ENCODE measurements at regions not wholly inside any gene's neighbourhood (a gene's known extent, or its start where the extent isn't known, plus 50 kb on each side); places are given as distances from the start of the nearest gene placed in this dataset.

DNA sequence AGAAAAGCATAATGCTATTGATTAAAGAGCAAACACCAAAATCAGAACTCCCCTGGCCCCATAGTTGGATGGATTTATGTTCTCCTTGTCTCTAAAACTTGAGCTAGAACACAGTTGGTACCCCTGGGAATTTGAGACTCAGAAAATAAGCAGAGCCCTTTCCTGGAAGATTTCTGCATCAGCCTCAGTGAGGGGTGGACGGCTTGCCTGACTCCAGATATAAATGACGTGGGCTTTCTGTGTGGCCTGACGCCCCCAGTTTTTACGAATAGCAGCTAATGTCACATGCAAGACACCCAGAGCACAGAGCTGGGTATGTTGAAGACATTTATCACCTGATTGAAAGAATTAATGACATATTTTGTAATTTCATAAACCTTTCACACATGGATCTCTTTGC lies 130.8 kb downstream of the TRIM29 start:
- no peak for DNase-seq

DNA sequence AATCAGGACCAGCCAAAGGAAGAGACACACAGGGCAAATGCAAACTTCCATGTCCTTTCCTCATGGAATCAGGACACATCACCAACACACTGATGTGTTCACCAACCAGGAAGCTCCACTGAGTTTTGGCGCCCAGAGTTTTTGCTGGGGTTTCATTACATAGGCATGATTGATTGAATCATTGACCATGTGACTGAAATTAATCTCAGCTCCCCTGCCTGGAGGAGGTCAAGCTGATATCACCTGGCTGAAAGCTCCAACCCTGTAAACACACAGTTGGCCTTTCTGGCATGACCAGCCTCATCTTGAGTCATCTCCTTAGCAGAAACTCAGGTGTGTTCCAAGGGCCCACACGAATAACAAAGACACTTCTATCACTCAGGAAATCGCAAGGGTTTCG lies 133.2 kb downstream of the TRIM29 start:
- WGBS (ENCODE audit: insufficient coverage) = 93% methylated on average over 2 of the region's 4 CpGs

More for the DNA sequence above, 130.8 kb downstream of the TRIM29 start:
- H3K4me1 ChIP-seq (ENCODE audit: control extremely low read depth in 1 of 4, control insufficient read depth in 4 of 4, insufficient read depth in 4 of 4, low read length in 3 of 4) = no peaks in the 10 kb centered on the region
- H3K36me3 ChIP-seq (ENCODE audit: control insufficient read depth in 4 of 4, insufficient read depth in 4 of 4, low read length in 3 of 4) = no peaks in the 10 kb centered on the region
- H3K4me3 ChIP-seq (ENCODE audit: control insufficient read depth in 1 of 7, extremely low read depth in 1 of 7, insufficient read depth in 4 of 7, low read depth in 2 of 7, low read length in 6 of 7) = no peak overlapping the region
- H3K27me3 ChIP-seq (replicated peaks in 2 of 5; ENCODE audit: control insufficient read depth in 4 of 5, insufficient read depth in 5 of 5, low read length in 4 of 5) = peaks cover 3 to 27% (median 10%) of the 10 kb centered on the region in 5 experiments
- no peak overlapping the region for H3K27ac ChIP-seq (ENCODE audit: insufficient read depth in 1 of 2, low read depth in 1 of 2, low read length in 2 of 2, poor library complexity in 1 of 2, severe bottlenecking in 2 of 2)
- POLR2A ChIA-PET = no interaction called here
- CTCF ChIA-PET = no interaction called here
- 100% methylated on average over 1 of the region's 4 CpGs for whole genome bisulfite sequencing (ENCODE audit: insufficient coverage)
- no peaks in the 10 kb centered on the region for H3K9me3 ChIP-seq (ENCODE audit: control extremely low read depth in 1 of 5, control insufficient read depth in 4 of 5, insufficient read depth in 2 of 5, low read depth in 1 of 5, low read length in 4 of 5)

DNA sequence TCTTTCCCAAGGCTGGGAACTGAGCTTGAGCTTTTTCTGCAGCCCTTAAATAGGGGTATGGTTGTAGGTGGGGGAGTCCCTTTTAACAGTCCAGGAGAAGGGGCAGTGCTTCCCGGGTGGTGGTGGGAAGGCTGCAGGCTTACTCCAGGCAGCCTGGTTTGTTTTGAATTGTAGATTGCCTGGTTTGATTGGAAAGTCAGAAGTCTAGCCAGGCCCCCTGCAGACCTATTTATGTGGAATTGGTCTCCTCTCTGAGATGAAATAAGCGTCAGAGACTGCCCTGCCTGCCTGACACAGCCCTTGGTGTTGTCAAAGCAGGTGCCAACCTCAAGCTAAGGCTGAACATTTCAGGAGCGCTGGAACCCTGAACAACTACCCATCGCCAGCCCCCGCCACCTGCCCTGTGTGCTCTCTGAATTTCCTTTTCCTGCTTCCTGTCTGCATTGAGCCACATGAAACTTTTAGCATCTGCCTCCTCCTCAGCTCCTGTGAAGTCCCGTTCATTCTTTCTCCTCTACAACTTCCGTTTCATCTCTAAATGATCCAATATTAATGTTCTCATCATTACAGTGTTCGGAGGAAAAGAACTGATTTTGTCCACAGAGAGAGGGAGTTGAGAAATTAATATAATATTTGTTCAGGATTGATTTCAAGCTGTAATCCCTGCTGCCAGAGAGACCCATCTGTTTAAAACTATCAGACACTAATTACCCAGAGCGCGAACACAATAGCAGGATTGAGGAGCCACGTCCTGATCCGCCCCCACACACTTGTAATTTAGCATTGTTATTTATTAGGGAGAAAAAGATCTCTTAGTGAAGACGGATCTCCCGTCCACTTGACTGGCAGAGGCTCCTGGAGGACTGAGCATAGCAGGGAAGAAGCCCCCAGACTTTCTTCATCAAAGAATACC lies 136.5 kb downstream of the TRIM29 start:
- Histone ChIP-seq H3K36me3 (ENCODE audit: control insufficient read depth in 4 of 4, insufficient read depth in 4 of 4, low read length in 3 of 4) (no peaks in the 10 kb centered on the region), H3K4me3 (ENCODE audit: control insufficient read depth in 1 of 7, extremely low read depth in 1 of 7, insufficient read depth in 4 of 7, low read depth in 2 of 7, low read length in 6 of 7) (no peak overlapping the region), H3K9me3 (ENCODE audit: control extremely low read depth in 1 of 5, control insufficient read depth in 4 of 5, insufficient read depth in 2 of 5, low read depth in 1 of 5, low read length in 4 of 5) (peaks cover 0 to 4% (median 0%) of the 10 kb centered on the region in 5 experiments), H3K27me3 (replicated peaks in 2 of 5; ENCODE audit: control insufficient read depth in 4 of 5, insufficient read depth in 5 of 5, low read length in 4 of 5) (peaks cover 0 to 20% (median 4%) of the 10 kb centered on the region in 5 experiments), H3K27ac (ENCODE audit: insufficient read depth in 1 of 2, low read depth in 1 of 2, low read length in 2 of 2, poor library complexity in 1 of 2, severe bottlenecking in 2 of 2) (no peak overlapping the region), H3K4me1 (ENCODE audit: control extremely low read depth in 1 of 4, control insufficient read depth in 4 of 4, insufficient read depth in 4 of 4, low read length in 3 of 4) (peaks cover 0 to 3% (median 0%) of the 10 kb centered on the region in 4 experiments)
- DNase-seq = no peak
- CTCF ChIA-PET = interaction anchor here (0.7 to 1.4 kb wide), 2 partner anchors 10 to 114 kb away, joined by 3 to 4 read pairs; no protein-coding TSS in a partner anchor
- POLR2A ChIA-PET = interaction anchor here (1.2 kb wide), 1 partner anchor 1923 kb away, joined by 4 read pairs; no protein-coding TSS in a partner anchor
- WGBS (ENCODE audit: insufficient coverage) = 37% methylated on average over 5 of the region's 14 CpGs

More for the DNA sequence above, 133.2 kb downstream of the TRIM29 start:
- H3K36me3 ChIP-seq (ENCODE audit: control insufficient read depth in 4 of 4, insufficient read depth in 4 of 4, low read length in 3 of 4) = no peaks in the 10 kb centered on the region
- peaks cover 0 to 3% (median 0%) of the 10 kb centered on the region in 4 experiments for H3K4me1 ChIP-seq (ENCODE audit: control extremely low read depth in 1 of 4, control insufficient read depth in 4 of 4, insufficient read depth in 4 of 4, low read length in 3 of 4)
- no peak overlapping the region for H3K27ac ChIP-seq (ENCODE audit: insufficient read depth in 1 of 2, low read depth in 1 of 2, low read length in 2 of 2, poor library complexity in 1 of 2, severe bottlenecking in 2 of 2)
- POLR2A ChIA-PET = no interaction called here
- H3K9me3 ChIP-seq (ENCODE audit: control extremely low read depth in 1 of 5, control insufficient read depth in 4 of 5, insufficient read depth in 2 of 5, low read depth in 1 of 5, low read length in 4 of 5) = peaks cover 0 to 4% (median 0%) of the 10 kb centered on the region in 5 experiments
- H3K27me3 ChIP-seq (replicated peaks in 2 of 5; ENCODE audit: control insufficient read depth in 4 of 5, insufficient read depth in 5 of 5, low read length in 4 of 5) = peaks cover 0 to 24% (median 6%) of the 10 kb centered on the region in 5 experiments
- H3K4me3 ChIP-seq (ENCODE audit: control insufficient read depth in 1 of 7, extremely low read depth in 1 of 7, insufficient read depth in 4 of 7, low read depth in 2 of 7, low read length in 6 of 7) = no peak overlapping the region
- CTCF ChIA-PET = interaction anchor here (1.3 kb wide), 1 partner anchor 9 kb away, joined by 3 read pairs; no protein-coding TSS in a partner anchor
- DNase-seq = no peak

DNA sequence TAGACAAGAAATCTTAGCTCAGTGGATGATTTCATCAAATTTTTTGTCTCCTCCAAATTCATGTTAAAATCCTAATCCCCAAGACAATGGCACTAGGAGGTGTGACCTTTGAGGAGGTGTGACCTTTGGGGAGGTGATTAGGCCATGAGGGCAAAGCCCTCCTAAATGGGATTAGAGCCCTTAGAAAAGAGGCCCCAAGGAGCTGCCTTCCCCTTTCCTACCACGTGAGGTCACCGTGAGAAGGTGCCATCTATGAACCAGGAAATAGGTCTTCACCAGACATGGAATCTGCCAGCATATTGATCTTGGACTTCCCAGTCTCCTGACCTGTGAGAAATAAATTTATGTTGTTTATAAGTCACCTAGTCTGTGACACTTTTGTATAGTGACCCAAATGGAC lies 138.7 kb downstream of the TRIM29 start:
- Histone ChIP-seq H3K9me3 (ENCODE audit: control extremely low read depth in 1 of 5, control insufficient read depth in 4 of 5, insufficient read depth in 2 of 5, low read depth in 1 of 5, low read length in 4 of 5) (peaks cover 0 to 4% (median 0%) of the 10 kb centered on the region in 5 experiments), H3K27me3 (replicated peaks in 2 of 5; ENCODE audit: control insufficient read depth in 4 of 5, insufficient read depth in 5 of 5, low read length in 4 of 5) (peaks cover 0 to 26% (median 6%) of the 10 kb centered on the region in 5 experiments), H3K36me3 (ENCODE audit: control insufficient read depth in 4 of 4, insufficient read depth in 4 of 4, low read length in 3 of 4) (no peaks in the 10 kb centered on the region), H3K27ac (ENCODE audit: insufficient read depth in 1 of 2, low read depth in 1 of 2, low read length in 2 of 2, poor library complexity in 1 of 2, severe bottlenecking in 2 of 2) (no peak overlapping the region), H3K4me3 (ENCODE audit: control insufficient read depth in 1 of 7, extremely low read depth in 1 of 7, insufficient read depth in 4 of 7, low read depth in 2 of 7, low read length in 6 of 7) (no peak overlapping the region), H3K4me1 (ENCODE audit: control extremely low read depth in 1 of 4, control insufficient read depth in 4 of 4, insufficient read depth in 4 of 4, low read length in 3 of 4) (peaks cover 0 to 3% (median 0%) of the 10 kb centered on the region in 4 experiments)
- CTCF ChIA-PET = no interaction called here
- peak in 1 of 3 donors; percentile 4 for DNase-seq
- POLR2A ChIA-PET = no interaction called here
- 79% methylated on average over 2 of the region's 2 CpGs for WGBS (ENCODE audit: insufficient coverage)

DNA sequence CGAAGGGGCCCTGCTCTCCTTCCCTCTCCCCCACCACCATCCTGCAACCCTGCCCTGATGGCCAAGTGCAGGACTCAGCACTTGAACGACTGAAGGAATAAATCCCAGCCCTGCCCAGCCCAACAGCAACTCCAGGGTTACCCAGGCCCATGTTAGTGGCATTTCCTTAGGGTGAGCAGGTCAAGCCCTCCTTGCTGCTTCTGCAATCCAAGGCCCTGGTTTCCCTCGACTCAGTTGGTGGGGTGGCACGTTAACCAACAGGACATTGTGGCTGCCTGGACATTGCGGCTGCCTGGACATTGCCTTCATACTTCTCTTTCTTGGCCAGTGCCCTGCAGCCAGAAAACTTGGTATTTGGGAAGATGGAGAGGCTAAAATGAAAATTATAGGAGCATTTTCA lies 141.4 kb downstream of the TRIM29 start:
- ChIA-PET POLR2A (no interaction called here), CTCF (no interaction called here)
- Histone ChIP-seq H3K27me3 (replicated peaks in 2 of 5; ENCODE audit: control insufficient read depth in 4 of 5, insufficient read depth in 5 of 5, low read length in 4 of 5) (peaks cover 0 to 21% (median 4%) of the 10 kb centered on the region in 5 experiments), H3K4me3 (ENCODE audit: control insufficient read depth in 1 of 7, extremely low read depth in 1 of 7, insufficient read depth in 4 of 7, low read depth in 2 of 7, low read length in 6 of 7) (no peak overlapping the region), H3K9me3 (ENCODE audit: control extremely low read depth in 1 of 5, control insufficient read depth in 4 of 5, insufficient read depth in 2 of 5, low read depth in 1 of 5, low read length in 4 of 5) (peaks cover 0 to 4% (median 0%) of the 10 kb centered on the region in 5 experiments), H3K4me1 (ENCODE audit: control extremely low read depth in 1 of 4, control insufficient read depth in 4 of 4, insufficient read depth in 4 of 4, low read length in 3 of 4) (peaks cover 0 to 3% (median 0%) of the 10 kb centered on the region in 4 experiments), H3K36me3 (ENCODE audit: control insufficient read depth in 4 of 4, insufficient read depth in 4 of 4, low read length in 3 of 4) (no peaks in the 10 kb centered on the region), H3K27ac (ENCODE audit: insufficient read depth in 1 of 2, low read depth in 1 of 2, low read length in 2 of 2, poor library complexity in 1 of 2, severe bottlenecking in 2 of 2) (no peak overlapping the region)
- DNase-seq = no peak
- WGBS (ENCODE audit: insufficient coverage) = 40% methylated on average over 1 of the region's 5 CpGs

DNA sequence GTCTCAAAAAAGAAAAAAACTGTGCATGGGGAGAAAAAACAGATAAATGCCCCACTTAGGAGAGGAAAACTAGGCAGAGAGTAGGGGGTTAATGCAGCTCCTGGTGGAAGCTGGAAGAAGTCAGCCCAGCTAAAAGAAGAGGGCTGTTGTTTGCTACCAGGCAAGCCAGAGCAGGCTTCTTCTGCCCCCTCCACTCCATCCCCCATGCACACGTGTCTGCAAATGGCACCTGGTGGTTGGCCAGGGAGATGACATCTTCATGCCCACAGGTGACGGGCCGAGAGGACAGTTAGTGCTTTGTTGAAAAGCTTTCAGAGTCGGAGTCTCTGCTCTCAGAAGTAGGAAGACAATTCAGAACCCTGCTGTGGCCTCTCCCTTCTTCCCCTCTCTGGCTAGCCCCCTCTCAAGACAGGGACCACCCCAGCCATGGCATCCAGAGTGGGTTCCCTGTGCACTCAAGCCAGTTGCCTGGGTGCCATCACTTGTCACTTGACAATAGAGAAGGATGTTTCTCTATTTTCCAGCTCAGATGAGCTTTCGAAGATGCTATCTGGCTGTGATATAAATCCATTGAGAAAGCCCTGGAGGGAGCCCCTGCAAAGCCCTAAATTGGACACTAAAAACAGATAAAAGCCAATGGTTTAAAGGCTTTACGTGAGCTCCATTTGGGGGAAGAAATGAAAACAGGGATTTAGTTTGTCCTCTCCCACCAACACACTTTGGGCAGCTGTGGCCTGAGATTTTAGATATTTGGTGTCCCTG lies 142.0 kb downstream of the TRIM29 start:
- Histone ChIP-seq H3K36me3 (ENCODE audit: control insufficient read depth in 4 of 4, insufficient read depth in 4 of 4, low read length in 3 of 4) (no peaks in the 10 kb centered on the region), H3K9me3 (ENCODE audit: control extremely low read depth in 1 of 5, control insufficient read depth in 4 of 5, insufficient read depth in 2 of 5, low read depth in 1 of 5, low read length in 4 of 5) (peaks cover 0 to 4% (median 0%) of the 10 kb centered on the region in 5 experiments), H3K4me1 (ENCODE audit: control extremely low read depth in 1 of 4, control insufficient read depth in 4 of 4, insufficient read depth in 4 of 4, low read length in 3 of 4) (no peaks in the 10 kb centered on the region), H3K4me3 (ENCODE audit: control insufficient read depth in 1 of 7, extremely low read depth in 1 of 7, insufficient read depth in 4 of 7, low read depth in 2 of 7, low read length in 6 of 7) (no peak overlapping the region), H3K27ac (ENCODE audit: insufficient read depth in 1 of 2, low read depth in 1 of 2, low read length in 2 of 2, poor library complexity in 1 of 2, severe bottlenecking in 2 of 2) (no peak overlapping the region), H3K27me3 (replicated peaks in 2 of 5; ENCODE audit: control insufficient read depth in 4 of 5, insufficient read depth in 5 of 5, low read length in 4 of 5) (peaks cover 0 to 14% (median 2%) of the 10 kb centered on the region in 5 experiments)
- POLR2A ChIA-PET = no interaction called here
- no peak for DNase-seq
- CTCF ChIA-PET = no interaction called here
- WGBS (ENCODE audit: insufficient coverage) = 89% methylated on average over 3 of the region's 6 CpGs
